HFF-Myc (cell line): ENCODE measurements at regions not wholly inside any gene's neighbourhood (a gene's known extent, or its start where the extent isn't known, plus 50 kb on each side); places are given as distances from the start of the nearest gene placed in this dataset.

Experiments used
- DNase-seq: peaks from one replicate; pipeline ENCODE4 v3.0.0-alpha.2; 2011; ENCODE audit warnings: low read depth; ENCODE audit errors: extremely low read depth
- H3K4me3 ChIP-seq: replicated peaks from 2 replicates; pipeline ENCODE4 v1.5.1; 2011; ENCODE audit warnings: low read depth, mild to moderate bottlenecking, control low read depth, low read length
- TF ChIP-seq, protein P1 (sequence below): IDR thresholded peaks from 2 replicates; pipeline ENCODE4 v1.5.1; 2012; ENCODE audit warnings: mild to moderate bottlenecking, low read depth, low read length, control low read depth; ENCODE audit errors: missing control alignments

DNA sequence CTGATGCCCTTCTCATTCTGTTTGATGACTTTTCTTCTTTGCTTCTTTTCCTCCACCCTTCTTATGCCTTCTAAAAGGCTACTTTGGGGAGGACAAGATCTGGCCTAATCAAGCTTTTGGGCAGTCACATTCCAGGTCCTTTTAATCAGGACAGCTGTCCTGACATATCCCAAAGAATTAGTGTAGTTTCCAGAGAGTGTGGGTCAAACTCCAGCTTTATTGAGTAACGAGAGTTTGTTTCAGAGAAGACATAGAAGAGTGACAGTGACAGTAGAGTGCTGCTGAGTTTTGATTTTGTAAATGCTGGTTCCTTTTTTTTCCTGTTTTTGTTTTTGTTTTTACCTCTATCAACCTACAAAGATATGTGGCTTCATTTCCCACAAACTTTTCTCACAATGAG is 158.4 kb upstream of the SESN3 start:
- no peak for DNase-seq
- TF ChIP-seq, protein P1, sequence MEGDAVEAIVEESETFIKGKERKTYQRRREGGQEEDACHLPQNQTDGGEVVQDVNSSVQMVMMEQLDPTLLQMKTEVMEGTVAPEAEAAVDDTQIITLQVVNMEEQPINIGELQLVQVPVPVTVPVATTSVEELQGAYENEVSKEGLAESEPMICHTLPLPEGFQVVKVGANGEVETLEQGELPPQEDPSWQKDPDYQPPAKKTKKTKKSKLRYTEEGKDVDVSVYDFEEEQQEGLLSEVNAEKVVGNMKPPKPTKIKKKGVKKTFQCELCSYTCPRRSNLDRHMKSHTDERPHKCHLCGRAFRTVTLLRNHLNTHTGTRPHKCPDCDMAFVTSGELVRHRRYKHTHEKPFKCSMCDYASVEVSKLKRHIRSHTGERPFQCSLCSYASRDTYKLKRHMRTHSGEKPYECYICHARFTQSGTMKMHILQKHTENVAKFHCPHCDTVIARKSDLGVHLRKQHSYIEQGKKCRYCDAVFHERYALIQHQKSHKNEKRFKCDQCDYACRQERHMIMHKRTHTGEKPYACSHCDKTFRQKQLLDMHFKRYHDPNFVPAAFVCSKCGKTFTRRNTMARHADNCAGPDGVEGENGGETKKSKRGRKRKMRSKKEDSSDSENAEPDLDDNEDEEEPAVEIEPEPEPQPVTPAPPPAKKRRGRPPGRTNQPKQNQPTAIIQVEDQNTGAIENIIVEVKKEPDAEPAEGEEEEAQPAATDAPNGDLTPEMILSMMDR = no peak
- no peak overlapping the region for H3K4me3 ChIP-seq

GRCh38 chr11:95388086-95388485 is 157.1 kb upstream of the SESN3 start:
- DNase-seq = no peak
- H3K4me3 ChIP-seq = no peak overlapping the region
- TF ChIP-seq, protein P1 = no peak

DNA sequence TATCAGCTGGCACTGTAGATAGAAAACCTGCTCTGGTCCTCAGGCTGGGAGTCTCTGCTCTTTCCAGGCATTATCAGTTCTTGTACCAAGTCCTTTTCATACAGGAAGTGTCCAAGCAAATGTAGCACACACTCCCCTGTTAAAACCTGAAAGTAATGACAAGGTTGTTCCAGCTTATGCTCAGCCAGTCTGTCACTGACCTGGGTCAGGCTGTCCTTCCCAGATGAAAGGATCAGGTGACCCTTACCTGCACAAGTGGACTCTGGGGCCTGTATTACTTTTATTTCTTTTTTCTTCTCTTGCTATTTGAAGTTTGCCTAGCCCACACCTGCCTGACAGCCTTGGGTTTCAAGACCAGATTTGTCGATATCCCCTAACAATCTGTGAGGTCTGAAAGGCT is 156.3 kb upstream of the SESN3 start:
- no peak for DNase-seq
- TF ChIP-seq, protein P1 = no peak
- no peak overlapping the region for H3K4me3 ChIP-seq

GRCh38 chr11:95385577-95385976 is 154.6 kb upstream of the SESN3 start:
- TF ChIP-seq, protein P1 = no peak
- no peak for DNase-seq
- H3K4me3 ChIP-seq = no peak overlapping the region

- DNase-seq = no peak
- no peak overlapping the region for H3K4me3 ChIP-seq
- TF ChIP-seq, protein P1 = no peak
Measured at GRCh38 chr11:95379479-95379878, 148.5 kb upstream of the SESN3 start.

GRCh38 chr11:95378789-95379188 is 147.8 kb upstream of the SESN3 start:
- H3K4me3 ChIP-seq = no peak overlapping the region
- no peak for DNase-seq
- TF ChIP-seq, protein P1 = no peak

GRCh38 chr11:95378111-95378510 is 147.1 kb upstream of the SESN3 start:
- no peak overlapping the region for H3K4me3 ChIP-seq
- TF ChIP-seq, protein P1 = no peak
- DNase-seq = no peak
